GM23338 (cell line): ENCODE measurements at regions not wholly inside any gene's neighbourhood (a gene's known extent, or its start where the extent isn't known, plus 50 kb on each side); places are given as distances from the start of the nearest gene placed in this dataset.

Source experiments
- ATAC-seq: fragments of 200-7000 bp; cut with Tn5 transposase; 3 replicates; pipeline ENCODE4 v1.9.1; 2020
- DNase-seq: peaks from one replicate; pipeline ENCODE4 v3.0.0-alpha.2; 2015; ENCODE audit warnings: low spot score
- H2AFZ ChIP-seq: fragments of 200-600 bp; sonication (generic); 2 replicates; pipeline ENCODE4 v1.8.0; 2016; ENCODE audit warnings: antibody characterized with exemption, mild to moderate bottlenecking, moderate library complexity
- H3F3A ChIP-seq: fragments of 200-600 bp; sonication (generic); replicated peaks from 2 replicates; pipeline ENCODE4 v1.8.0; 2017; ENCODE audit warnings: antibody characterized with exemption, mixed run types, low read depth
- H3K27ac ChIP-seq: fragments of 200-600 bp; sonication (generic); 2 replicates; pipeline ENCODE4 v1.6.1; 2016; ENCODE audit warnings: low read depth
- H3K27me3 ChIP-seq: fragments of 200-600 bp; sonication (generic); 2 replicates; pipeline ENCODE4 v1.8.0; 2016; ENCODE audit warnings: mild to moderate bottlenecking, mixed run types, moderate library complexity; ENCODE audit not compliant: insufficient read depth
- H3K36me3 ChIP-seq: fragments of 200-600 bp; sonication (generic); 2 replicates; pipeline ENCODE4 v1.8.0; 2016; ENCODE audit warnings: mild to moderate bottlenecking; ENCODE audit not compliant: insufficient read depth
- H3K4me1 ChIP-seq: fragments of 200-600 bp; sonication (generic); 2 replicates; pipeline ENCODE4 v1.8.0; 2016; ENCODE audit warnings: mild to moderate bottlenecking, moderate library complexity; ENCODE audit not compliant: insufficient read depth
- H3K4me2 ChIP-seq: fragments of 200-600 bp; sonication (generic); 2 replicates; pipeline ENCODE4 v1.7.1; 2017; ENCODE audit warnings: mixed run types
- H3K4me3 ChIP-seq: fragments of 200-600 bp; sonication (generic); 2 replicates; pipeline ENCODE4 v1.6.1; 2016; ENCODE audit warnings: mixed run types
- H3K79me2 ChIP-seq: fragments of 200-600 bp; sonication (generic); replicated peaks from 2 replicates; pipeline ENCODE4 v1.8.0; 2017; ENCODE audit warnings: mild to moderate bottlenecking; ENCODE audit not compliant: insufficient read depth
- H3K9me2 ChIP-seq: fragments of 200-600 bp; sonication (generic); 2 replicates; pipeline ENCODE4 v1.8.0; 2017; ENCODE audit not compliant: insufficient read depth
- H4K20me1 ChIP-seq: fragments of 200-600 bp; sonication (generic); replicated peaks from 2 replicates; pipeline ENCODE4 v1.8.0; 2017; ENCODE audit warnings: mild to moderate bottlenecking; ENCODE audit not compliant: insufficient read depth
- H3K27ac Mint-ChIP-seq: 2 replicates; pipeline ENCODE4 v1.8.0; 2020; ENCODE audit warnings: inconsistent platforms, mild to moderate bottlenecking, moderate library complexity, mixed read lengths
- H3K27me3 Mint-ChIP-seq: 3 replicates; pipeline ENCODE4 v1.8.0; 2022; ENCODE audit warnings: low read depth, mild to moderate bottlenecking, moderate library complexity, mixed read lengths, inconsistent platforms; ENCODE audit not compliant: insufficient read depth, poor library complexity
- H3K36me3 Mint-ChIP-seq: 3 replicates; pipeline ENCODE4 v1.8.0; 2021; ENCODE audit warnings: low read depth, mild to moderate bottlenecking, inconsistent platforms, moderate library complexity, mixed read lengths
- H3K4me1 Mint-ChIP-seq: 3 replicates; pipeline ENCODE4 v1.8.0; 2020; ENCODE audit warnings: mild to moderate bottlenecking, inconsistent platforms, mixed read lengths
- H3K4me3 Mint-ChIP-seq: 3 replicates; pipeline ENCODE4 v1.8.0; 2021; ENCODE audit warnings: moderate library complexity, mild to moderate bottlenecking, inconsistent platforms, mixed read lengths
- H3K9me3 Mint-ChIP-seq: 3 replicates; pipeline ENCODE4 v1.8.0; 2020; ENCODE audit warnings: moderate library complexity, mild to moderate bottlenecking, inconsistent platforms, mixed read lengths
- CREB1 ChIP-seq: fragments of 250-450 bp; sonication (Bioruptor Pico); IDR thresholded peaks from 2 replicates; pipeline ENCODE4 v1.5.0; 2020; ENCODE audit warnings: low read depth, mild to moderate bottlenecking, moderate library complexity
- EZH2 ChIP-seq: fragments of 200-600 bp; sonication (generic); IDR thresholded peaks from one replicate; pipeline ENCODE4 v1.8.0; 2017; ENCODE audit warnings: antibody characterized with exemption, mild to moderate bottlenecking, low read depth; ENCODE audit not compliant: unreplicated experiment
- EZH2phosphoT487 ChIP-seq: fragments of 200-600 bp; sonication (generic); IDR thresholded peaks from one replicate; pipeline ENCODE4 v1.8.1; 2018; ENCODE audit warnings: antibody characterized with exemption; ENCODE audit not compliant: unreplicated experiment
- JUNB ChIP-seq: IDR thresholded peaks from one replicate; pipeline ENCODE4 v1.6.1; 2016; ENCODE audit warnings: antibody characterized with exemption; ENCODE audit not compliant: unreplicated experiment
- POLR2AphosphoS5 ChIP-seq: IDR thresholded peaks from 2 replicates; pipeline ENCODE4 v1.6.1; 2016; ENCODE audit warnings: antibody characterized with exemption, low read depth
- REST ChIP-seq: IDR thresholded peaks from one replicate; pipeline ENCODE4 v1.6.1; 2018; ENCODE audit warnings: antibody characterized with exemption; ENCODE audit not compliant: unreplicated experiment
- STAT1 ChIP-seq: IDR thresholded peaks from one replicate; pipeline ENCODE4 v1.6.1; 2016; ENCODE audit warnings: antibody characterized with exemption; ENCODE audit not compliant: unreplicated experiment
- ZNF114 ChIP-seq: fragments of 250-450 bp; sonication (Bioruptor Pico); IDR thresholded peaks from 2 replicates; pipeline ENCODE4 v1.5.0; 2020; ENCODE audit warnings: mild to moderate bottlenecking, moderate library complexity
- ZNF331 ChIP-seq: fragments of 250-450 bp; sonication (Bioruptor Pico); IDR thresholded peaks from 2 replicates; pipeline ENCODE4 v1.5.0; 2020; ENCODE audit warnings: low read depth, mild to moderate bottlenecking, moderate library complexity
- ZNF462 ChIP-seq: fragments of 250-450 bp; sonication (Bioruptor Pico); IDR thresholded peaks from 2 replicates; pipeline ENCODE4 v1.5.0; 2020; ENCODE audit warnings: mild to moderate bottlenecking, moderate library complexity
- TF ChIP-seq, protein P1 (sequence below), 2 experiments: fragments of 200-600 bp in 1 of 2; sonication (generic) in 1 of 2; conservative IDR thresholded peaks; 2 replicates each; pipeline versions ENCODE4 v1.5.1 to v1.6.1; 2016 to 2017; ENCODE audit warnings: antibody characterized with exemption in 2 of 2, low read depth in 2 of 2, mild to moderate bottlenecking in 2 of 2, moderate library complexity in 1 of 2

- H3K9me3 Mint-ChIP-seq: peaks cover 7% of the 10 kb centered on the region; the same call in 1 of the 3 replicates
- no peak for TF ChIP-seq CREB1 (CRISPR knock-in tag)
- no peak for TF ChIP-seq ZNF331 (CRISPR knock-in tag)
- TF ChIP-seq POLR2AphosphoS5: no peak
- TF ChIP-seq ZNF114 (CRISPR knock-in tag): no peak
- TF ChIP-seq EZH2phosphoT487: no peak
- TF ChIP-seq, protein P1, sequence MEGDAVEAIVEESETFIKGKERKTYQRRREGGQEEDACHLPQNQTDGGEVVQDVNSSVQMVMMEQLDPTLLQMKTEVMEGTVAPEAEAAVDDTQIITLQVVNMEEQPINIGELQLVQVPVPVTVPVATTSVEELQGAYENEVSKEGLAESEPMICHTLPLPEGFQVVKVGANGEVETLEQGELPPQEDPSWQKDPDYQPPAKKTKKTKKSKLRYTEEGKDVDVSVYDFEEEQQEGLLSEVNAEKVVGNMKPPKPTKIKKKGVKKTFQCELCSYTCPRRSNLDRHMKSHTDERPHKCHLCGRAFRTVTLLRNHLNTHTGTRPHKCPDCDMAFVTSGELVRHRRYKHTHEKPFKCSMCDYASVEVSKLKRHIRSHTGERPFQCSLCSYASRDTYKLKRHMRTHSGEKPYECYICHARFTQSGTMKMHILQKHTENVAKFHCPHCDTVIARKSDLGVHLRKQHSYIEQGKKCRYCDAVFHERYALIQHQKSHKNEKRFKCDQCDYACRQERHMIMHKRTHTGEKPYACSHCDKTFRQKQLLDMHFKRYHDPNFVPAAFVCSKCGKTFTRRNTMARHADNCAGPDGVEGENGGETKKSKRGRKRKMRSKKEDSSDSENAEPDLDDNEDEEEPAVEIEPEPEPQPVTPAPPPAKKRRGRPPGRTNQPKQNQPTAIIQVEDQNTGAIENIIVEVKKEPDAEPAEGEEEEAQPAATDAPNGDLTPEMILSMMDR (conservative IDR thresholded peaks at IDR 0.05; ENCODE audit: low read depth in 2 of 2): no peak
- no peak for TF ChIP-seq EZH2
- no peak for TF ChIP-seq REST
- TF ChIP-seq JUNB: no peak
- H4K20me1 ChIP-seq: no peaks in the 10 kb centered on the region
- H3K27me3 Mint-ChIP-seq: peaks cover 2% of the 10 kb centered on the region
- H3K4me1 Mint-ChIP-seq: peaks cover 4% of the 10 kb centered on the region; the same call in 2 of the 3 replicates
- H3K9me2 ChIP-seq: no peaks in the 10 kb centered on the region
- no peak overlapping the region for H2AFZ ChIP-seq
- H3K36me3 ChIP-seq: no peaks in the 10 kb centered on the region
- no peak overlapping the region for H3K4me3 ChIP-seq
- no peak overlapping the region for H3K4me3 Mint-ChIP-seq
- no peaks in the 10 kb centered on the region for H3F3A ChIP-seq
- no peak overlapping the region for H3K27ac Mint-ChIP-seq
- no peak overlapping the region for H3K27ac ChIP-seq
- ATAC-seq (no peak), DNase-seq (no peak)
- H3K36me3 Mint-ChIP-seq: peaks cover 10% of the 10 kb centered on the region; the same call in 1 of the 3 replicates
- no peaks in the 10 kb centered on the region for H3K4me1 ChIP-seq
- H3K27me3 ChIP-seq: no peaks in the 10 kb centered on the region
- H3K4me2 ChIP-seq: no peak overlapping the region
- no peaks in the 10 kb centered on the region for H3K79me2 ChIP-seq
These were observed 602.3 kb downstream of the TMEM182 start for GRCh38 chr2:103364177-103364576.

- H3K9me2 ChIP-seq: no peaks in the 10 kb centered on the region
- H3K27me3 ChIP-seq: no peaks in the 10 kb centered on the region
- no peaks in the 10 kb centered on the region for H3K4me1 ChIP-seq
- no peak overlapping the region for H3K27ac ChIP-seq
- peaks cover 7% of the 10 kb centered on the region; the same call in 1 of the 3 replicates for H3K9me3 Mint-ChIP-seq
- no peak for DNase-seq
- peaks cover 10% of the 10 kb centered on the region; the same call in 1 of the 3 replicates for H3K36me3 Mint-ChIP-seq
- H3K4me3 Mint-ChIP-seq: no peak overlapping the region
- H3K27me3 Mint-ChIP-seq: peaks cover 2% of the 10 kb centered on the region
- H3K4me3 ChIP-seq: no peak overlapping the region
- no peak overlapping the region for H3K27ac Mint-ChIP-seq
- H3K79me2 ChIP-seq: no peaks in the 10 kb centered on the region
- H3F3A ChIP-seq: no peaks in the 10 kb centered on the region
- H4K20me1 ChIP-seq: no peaks in the 10 kb centered on the region
- H3K4me2 ChIP-seq: no peak overlapping the region
- H2AFZ ChIP-seq: no peak overlapping the region
- H3K4me1 Mint-ChIP-seq: peaks cover 4% of the 10 kb centered on the region; the same call in 2 of the 3 replicates
- no peak for ATAC-seq
- no peaks in the 10 kb centered on the region for H3K36me3 ChIP-seq
- TF ChIP-seq POLR2AphosphoS5 (no peak), STAT1 (no peak), ZNF114 (CRISPR knock-in tag) (no peak), JUNB (no peak), ZNF462 (CRISPR knock-in tag) (no peak)
These were observed 603.2 kb downstream of the TMEM182 start for GRCh38 chr2:103365071-103365470.
